Heart left ventricle (tissue), 13 donors: ENCODE measurements at regions not wholly inside any gene's neighbourhood (a gene's known extent, or its start where the extent isn't known, plus 50 kb on each side); places are given as distances from the start of the nearest gene placed in this dataset.

ENCODE experiments used
- POLR2A ChIP-seq, 2 donors: fragments of 450-650 bp; IDR thresholded peaks; one replicate each; pipeline ENCODE4 v1.6.1; 2017; ENCODE audit warnings: antibody characterized with exemption in 2 of 2, mild to moderate bottlenecking in 2 of 2, moderate library complexity in 2 of 2
- TF ChIP-seq, protein P1 (sequence below), 12 donors: fragments of 200-600 bp; sonication (generic) in 4 of 12; IDR thresholded peaks; one replicate each; pipeline versions ENCODE4 v1.5.0 to v1.8.0; 2018 to 2022; ENCODE audit warnings: antibody characterized with exemption in 12 of 12, mild to moderate bottlenecking in 5 of 12
- donor health status: ischemic (EF 13 %, LVEDD 7.1; RV severe dilation, severe dysfunction).
- donor health status: DM: no; HTN: yes; CAD: no.
- donor health status: DM: no; HTN: no; CAD: no.
- donor health status: ischemic (EF 25% LVEDD 6.9; RV normal size, moderate dysfunction).
- donor health status: ischemic (EF 25% LVEDD 5.7; RV mildly dilated, moderate dysfunction).
- donor health status: ischemic (EF 35%, LVEDD 5.7; RV mildly dilated, moderate dysfunction).
- donor health status: nonischemic (EF 11% LVEDD 7.7; RV severe dilation, severe dysfunction).
- donor health status: DM: yes; HTN: yes; CAD: no.
- donor health status: PGD.
- donor health status: ischemic (EF 29% LVEDD 5.4; RV normal size, mild dysfunction).
- donor health status: nonischemic (EF 23%, LVEDD 6.1; RV moderate dilation, normal function).

DNA sequence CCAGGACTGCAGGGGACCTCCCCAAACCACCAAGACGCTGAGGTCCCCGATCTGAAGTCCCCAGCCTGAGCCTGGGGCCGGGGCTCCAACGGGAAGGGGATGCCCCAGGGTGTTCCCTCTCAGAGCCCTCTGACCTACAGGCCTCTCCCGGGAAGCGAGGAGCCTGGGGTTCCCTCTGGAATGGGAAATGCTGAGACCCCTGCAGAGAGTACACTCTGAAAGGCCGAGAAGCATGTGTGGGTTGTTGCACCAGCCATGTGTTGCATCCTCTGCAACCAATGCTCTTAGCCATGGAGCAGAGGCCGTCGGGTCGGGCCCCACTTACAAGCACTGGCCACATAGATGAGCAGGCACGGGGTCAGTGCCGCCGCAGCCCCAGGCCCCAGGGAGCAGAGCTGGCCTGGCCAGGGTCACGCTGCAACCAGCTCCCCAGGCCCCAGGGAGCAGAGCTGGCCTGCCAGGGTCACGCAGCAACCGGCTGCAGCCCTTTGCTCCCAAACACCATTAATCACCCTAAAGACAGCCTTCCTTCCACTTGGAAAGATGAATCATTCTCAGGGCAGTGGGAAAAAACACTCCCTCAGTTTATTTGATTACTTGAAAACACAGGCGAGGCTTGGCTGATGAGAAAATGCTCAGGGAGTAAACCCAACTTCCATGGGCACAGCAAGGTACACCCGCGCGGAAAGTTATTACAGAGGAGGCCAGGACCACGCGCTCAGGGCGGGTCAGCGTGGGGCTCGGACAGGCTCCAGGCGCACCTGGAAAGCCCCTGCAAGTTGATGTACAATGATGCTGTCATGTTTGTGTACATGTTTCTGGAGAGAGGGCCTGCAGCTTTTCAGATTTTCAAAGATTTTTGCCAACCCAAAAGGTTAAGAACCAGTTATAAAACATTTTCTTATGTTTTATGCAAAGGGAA is 78.0 kb upstream of the AFDN start:
- TF ChIP-seq, protein P1, sequence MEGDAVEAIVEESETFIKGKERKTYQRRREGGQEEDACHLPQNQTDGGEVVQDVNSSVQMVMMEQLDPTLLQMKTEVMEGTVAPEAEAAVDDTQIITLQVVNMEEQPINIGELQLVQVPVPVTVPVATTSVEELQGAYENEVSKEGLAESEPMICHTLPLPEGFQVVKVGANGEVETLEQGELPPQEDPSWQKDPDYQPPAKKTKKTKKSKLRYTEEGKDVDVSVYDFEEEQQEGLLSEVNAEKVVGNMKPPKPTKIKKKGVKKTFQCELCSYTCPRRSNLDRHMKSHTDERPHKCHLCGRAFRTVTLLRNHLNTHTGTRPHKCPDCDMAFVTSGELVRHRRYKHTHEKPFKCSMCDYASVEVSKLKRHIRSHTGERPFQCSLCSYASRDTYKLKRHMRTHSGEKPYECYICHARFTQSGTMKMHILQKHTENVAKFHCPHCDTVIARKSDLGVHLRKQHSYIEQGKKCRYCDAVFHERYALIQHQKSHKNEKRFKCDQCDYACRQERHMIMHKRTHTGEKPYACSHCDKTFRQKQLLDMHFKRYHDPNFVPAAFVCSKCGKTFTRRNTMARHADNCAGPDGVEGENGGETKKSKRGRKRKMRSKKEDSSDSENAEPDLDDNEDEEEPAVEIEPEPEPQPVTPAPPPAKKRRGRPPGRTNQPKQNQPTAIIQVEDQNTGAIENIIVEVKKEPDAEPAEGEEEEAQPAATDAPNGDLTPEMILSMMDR (IDR thresholded peaks at IDR 0.05) = no peak
- no peak for TF ChIP-seq POLR2A (IDR thresholded peaks at IDR 0.05)
